ENCODE measurements at regions not wholly inside any gene's neighbourhood (a gene's known extent, or its start where the extent isn't known, plus 50 kb on each side); places are given as distances from the start of the nearest gene placed in this dataset.

DNA sequence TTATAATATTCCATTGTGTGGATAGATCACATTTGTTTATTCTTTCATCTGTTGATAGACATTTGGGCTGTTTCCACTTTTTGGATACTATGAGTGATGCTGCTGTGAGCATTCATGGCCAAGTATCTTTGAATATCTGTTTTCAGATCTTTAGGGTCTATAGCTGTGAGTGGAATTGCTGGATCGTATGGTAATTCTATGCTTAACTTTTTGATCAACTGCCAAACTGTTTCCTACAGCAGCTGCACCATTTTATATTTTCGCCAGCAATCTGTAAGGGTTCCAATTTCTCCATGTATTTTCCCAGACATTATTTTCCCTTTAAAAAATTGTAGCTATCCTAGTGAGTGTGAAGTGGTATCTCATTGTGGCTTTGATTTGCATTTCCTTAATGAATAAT is 238.1 kb downstream of the AACS start:
- no peak for DNase-seq (ENCODE audit: low read depth)
- Histone ChIP-seq H3K36me3 (ENCODE audit: control insufficient read depth, insufficient read depth, low read length) (no peaks in the 10 kb centered on the region), H3K27me3 (ENCODE audit: control insufficient read depth, insufficient read depth, low read length) (no peaks in the 10 kb centered on the region), H3K4me3 (ENCODE audit: low read depth, low read length) (no peak overlapping the region)
- TF ChIP-seq, protein P1, sequence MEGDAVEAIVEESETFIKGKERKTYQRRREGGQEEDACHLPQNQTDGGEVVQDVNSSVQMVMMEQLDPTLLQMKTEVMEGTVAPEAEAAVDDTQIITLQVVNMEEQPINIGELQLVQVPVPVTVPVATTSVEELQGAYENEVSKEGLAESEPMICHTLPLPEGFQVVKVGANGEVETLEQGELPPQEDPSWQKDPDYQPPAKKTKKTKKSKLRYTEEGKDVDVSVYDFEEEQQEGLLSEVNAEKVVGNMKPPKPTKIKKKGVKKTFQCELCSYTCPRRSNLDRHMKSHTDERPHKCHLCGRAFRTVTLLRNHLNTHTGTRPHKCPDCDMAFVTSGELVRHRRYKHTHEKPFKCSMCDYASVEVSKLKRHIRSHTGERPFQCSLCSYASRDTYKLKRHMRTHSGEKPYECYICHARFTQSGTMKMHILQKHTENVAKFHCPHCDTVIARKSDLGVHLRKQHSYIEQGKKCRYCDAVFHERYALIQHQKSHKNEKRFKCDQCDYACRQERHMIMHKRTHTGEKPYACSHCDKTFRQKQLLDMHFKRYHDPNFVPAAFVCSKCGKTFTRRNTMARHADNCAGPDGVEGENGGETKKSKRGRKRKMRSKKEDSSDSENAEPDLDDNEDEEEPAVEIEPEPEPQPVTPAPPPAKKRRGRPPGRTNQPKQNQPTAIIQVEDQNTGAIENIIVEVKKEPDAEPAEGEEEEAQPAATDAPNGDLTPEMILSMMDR (IDR thresholded peaks at IDR 0.05; ENCODE audit: insufficient read depth, low read length, poor library complexity, severe bottlenecking), result no peak

DNA sequence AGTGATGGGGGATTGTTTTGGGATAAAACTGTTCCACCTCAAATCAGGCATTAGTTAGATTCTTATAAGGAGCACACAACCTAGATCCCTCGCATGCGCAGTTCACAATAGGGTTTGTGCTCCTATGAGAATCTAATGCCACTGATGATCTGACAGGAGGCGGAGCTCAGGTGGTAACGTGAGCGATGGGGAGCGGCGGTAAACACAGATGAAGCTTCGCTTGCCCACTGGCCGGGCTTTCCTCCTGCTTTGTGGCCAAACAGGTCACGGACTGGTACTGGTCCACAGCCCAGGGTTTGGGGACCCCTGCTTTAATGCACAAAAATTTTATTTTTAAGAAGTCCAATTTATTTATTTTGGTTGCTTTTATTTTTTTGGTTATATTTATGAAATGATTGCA is 238.8 kb downstream of the AACS start:
- H3K27me3 ChIP-seq (ENCODE audit: control insufficient read depth, insufficient read depth, low read length), result no peaks in the 10 kb centered on the region

DNA sequence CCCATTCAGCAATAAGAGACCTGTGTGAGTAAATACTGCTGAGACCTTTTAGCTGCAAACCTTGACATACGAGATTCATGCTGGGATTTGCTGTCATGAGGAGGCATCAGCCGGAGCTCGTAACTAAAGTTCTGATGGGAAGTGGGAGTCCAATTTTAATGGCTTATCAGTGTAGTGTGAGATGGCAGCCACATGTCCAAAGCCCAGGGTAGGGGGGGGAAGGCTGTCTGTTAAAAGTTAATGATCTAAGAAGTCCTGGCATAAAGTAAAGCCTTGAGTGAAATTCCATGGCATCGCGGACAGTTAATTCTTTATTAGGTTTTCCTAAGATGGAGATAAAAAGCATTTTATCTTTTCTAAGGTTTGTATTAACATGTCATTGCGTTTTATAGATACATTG is 240.0 kb downstream of the AACS start:
- DNase-seq (ENCODE audit: low read depth), result no peak
- Histone ChIP-seq H3K27me3 (ENCODE audit: control insufficient read depth, insufficient read depth, low read length) (no peaks in the 10 kb centered on the region), H3K4me3 (ENCODE audit: low read depth, low read length) (no peak overlapping the region), H3K36me3 (ENCODE audit: control insufficient read depth, insufficient read depth, low read length) (no peaks in the 10 kb centered on the region)
- TF ChIP-seq, protein P1 (IDR thresholded peaks at IDR 0.05; ENCODE audit: insufficient read depth, low read length, poor library complexity, severe bottlenecking), result no peak

More for the DNA sequence above, 238.8 kb downstream of the AACS start:
- Histone ChIP-seq H3K4me3 (ENCODE audit: low read depth, low read length) (no peak overlapping the region), H3K36me3 (ENCODE audit: control insufficient read depth, insufficient read depth, low read length) (no peaks in the 10 kb centered on the region)
- no peak for DNase-seq (ENCODE audit: low read depth)
- TF ChIP-seq, protein P1 (IDR thresholded peaks at IDR 0.05; ENCODE audit: insufficient read depth, low read length, poor library complexity, severe bottlenecking), result no peak

DNA sequence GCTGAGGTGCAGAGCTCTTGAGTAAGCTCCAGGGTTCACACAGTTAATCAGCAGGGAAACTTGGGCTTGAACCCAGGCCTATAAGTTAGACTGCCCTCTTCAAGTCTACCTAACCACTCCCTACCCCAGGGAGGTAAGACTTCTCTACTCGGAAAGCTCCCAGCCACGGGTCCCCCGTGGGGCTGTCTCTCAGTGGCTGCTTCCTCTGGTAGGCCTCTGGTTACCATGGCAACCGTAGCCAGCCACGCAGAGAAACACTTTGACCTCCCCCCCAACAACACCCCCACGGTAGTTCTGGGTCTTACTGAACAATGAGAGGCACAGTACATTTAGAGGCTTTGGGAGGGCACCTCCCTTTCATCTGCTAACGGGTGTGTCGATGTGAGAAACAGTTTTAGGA is 245.2 kb downstream of the AACS start:
- TF ChIP-seq, protein P1 (IDR thresholded peaks at IDR 0.05; ENCODE audit: insufficient read depth, low read length, poor library complexity, severe bottlenecking), result no peak
- no peak for DNase-seq (ENCODE audit: low read depth)
- Histone ChIP-seq H3K4me3 (ENCODE audit: low read depth, low read length) (no peak overlapping the region), H3K36me3 (ENCODE audit: control insufficient read depth, insufficient read depth, low read length) (no peaks in the 10 kb centered on the region), H3K27me3 (ENCODE audit: control insufficient read depth, insufficient read depth, low read length) (no peaks in the 10 kb centered on the region)

DNA sequence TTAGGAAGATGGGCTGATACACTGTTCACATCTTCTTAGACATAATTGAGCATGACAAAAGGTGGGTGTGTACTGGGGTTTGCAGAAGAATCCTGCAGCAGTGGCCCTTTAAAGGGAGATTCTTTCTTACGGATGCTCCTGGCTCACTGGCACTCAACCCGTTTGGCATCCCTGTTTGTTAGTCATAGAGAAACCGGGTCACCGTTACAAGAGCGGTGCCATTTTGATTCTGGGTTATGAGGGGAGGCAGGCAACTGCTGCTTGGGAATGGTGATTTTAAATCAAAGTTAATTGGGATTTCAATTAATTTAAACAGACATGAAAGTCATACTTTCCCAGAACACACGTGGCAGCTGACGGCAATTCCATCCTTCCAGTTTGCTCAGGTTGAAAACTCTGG is 245.8 kb downstream of the AACS start:
- Histone ChIP-seq H3K36me3 (ENCODE audit: control insufficient read depth, insufficient read depth, low read length) (no peaks in the 10 kb centered on the region), H3K4me3 (ENCODE audit: low read depth, low read length) (no peak overlapping the region), H3K27me3 (ENCODE audit: control insufficient read depth, insufficient read depth, low read length) (no peaks in the 10 kb centered on the region)
- TF ChIP-seq, protein P1 (IDR thresholded peaks at IDR 0.05; ENCODE audit: insufficient read depth, low read length, poor library complexity, severe bottlenecking), result no peak
- DNase-seq (ENCODE audit: low read depth), result no peak

DNA sequence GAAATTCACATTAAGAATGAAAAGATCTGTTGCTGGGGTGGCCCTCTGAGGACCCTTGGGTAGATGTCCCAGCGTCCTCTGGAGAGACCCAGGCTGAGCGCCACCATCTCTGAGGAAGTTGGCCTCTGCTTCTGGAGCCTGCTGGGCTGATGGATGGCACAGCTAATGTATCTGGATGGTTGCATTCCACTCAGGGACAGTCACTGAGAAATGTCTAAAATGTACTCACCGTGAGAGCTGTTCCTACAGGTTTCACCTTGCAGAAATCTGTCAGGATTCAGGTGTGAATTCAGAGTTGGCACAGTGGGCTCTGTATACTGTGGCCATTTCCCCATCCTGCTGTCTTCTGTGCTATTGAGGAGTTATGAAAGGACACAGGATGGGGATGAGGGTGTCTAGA is 247.2 kb downstream of the AACS start:
- Histone ChIP-seq H3K27me3 (ENCODE audit: control insufficient read depth, insufficient read depth, low read length) (no peaks in the 10 kb centered on the region), H3K36me3 (ENCODE audit: control insufficient read depth, insufficient read depth, low read length) (no peaks in the 10 kb centered on the region), H3K4me3 (ENCODE audit: low read depth, low read length) (no peak overlapping the region)
- no peak for DNase-seq (ENCODE audit: low read depth)
- TF ChIP-seq, protein P1 (IDR thresholded peaks at IDR 0.05; ENCODE audit: insufficient read depth, low read length, poor library complexity, severe bottlenecking), result no peak
